ENCODE measurements at regions not wholly inside any gene's neighbourhood (a gene's known extent, or its start where the extent isn't known, plus 50 kb on each side); places are given as distances from the start of the nearest gene placed in this dataset.

DNA sequence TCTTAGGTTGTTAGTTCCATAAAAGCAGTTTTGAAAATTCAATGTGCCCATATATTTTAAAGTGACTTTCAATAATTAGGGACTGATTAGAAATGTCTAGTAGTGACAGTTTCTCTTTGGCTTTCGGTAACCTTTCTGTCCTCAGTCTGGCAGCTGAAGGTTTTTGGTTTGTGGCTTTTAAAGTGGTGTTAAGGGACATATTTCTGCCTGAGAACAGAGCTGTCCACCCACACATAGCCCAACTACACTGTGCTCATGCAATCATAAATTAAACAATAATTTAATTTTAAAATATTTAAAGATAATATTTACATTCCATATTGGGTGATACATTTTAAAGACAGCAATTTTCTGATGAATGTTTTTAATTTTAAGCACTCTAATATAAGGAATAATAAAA is 335.0 kb upstream of the TENM3 start:
- TF ChIP-seq, protein P1, sequence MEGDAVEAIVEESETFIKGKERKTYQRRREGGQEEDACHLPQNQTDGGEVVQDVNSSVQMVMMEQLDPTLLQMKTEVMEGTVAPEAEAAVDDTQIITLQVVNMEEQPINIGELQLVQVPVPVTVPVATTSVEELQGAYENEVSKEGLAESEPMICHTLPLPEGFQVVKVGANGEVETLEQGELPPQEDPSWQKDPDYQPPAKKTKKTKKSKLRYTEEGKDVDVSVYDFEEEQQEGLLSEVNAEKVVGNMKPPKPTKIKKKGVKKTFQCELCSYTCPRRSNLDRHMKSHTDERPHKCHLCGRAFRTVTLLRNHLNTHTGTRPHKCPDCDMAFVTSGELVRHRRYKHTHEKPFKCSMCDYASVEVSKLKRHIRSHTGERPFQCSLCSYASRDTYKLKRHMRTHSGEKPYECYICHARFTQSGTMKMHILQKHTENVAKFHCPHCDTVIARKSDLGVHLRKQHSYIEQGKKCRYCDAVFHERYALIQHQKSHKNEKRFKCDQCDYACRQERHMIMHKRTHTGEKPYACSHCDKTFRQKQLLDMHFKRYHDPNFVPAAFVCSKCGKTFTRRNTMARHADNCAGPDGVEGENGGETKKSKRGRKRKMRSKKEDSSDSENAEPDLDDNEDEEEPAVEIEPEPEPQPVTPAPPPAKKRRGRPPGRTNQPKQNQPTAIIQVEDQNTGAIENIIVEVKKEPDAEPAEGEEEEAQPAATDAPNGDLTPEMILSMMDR (IDR thresholded peaks at IDR 0.05) = no peak
- TF ChIP-seq POLR2A (IDR thresholded peaks at IDR 0.05) = no peak
